GM23338 (cell line): ENCODE measurements at regions not wholly inside any gene's neighbourhood (a gene's known extent, or its start where the extent isn't known, plus 50 kb on each side); places are given as distances from the start of the nearest gene placed in this dataset.

Source experiments
- CREB1 ChIP-seq: fragments of 250-450 bp; sonication (Bioruptor Pico); IDR thresholded peaks from 2 replicates; pipeline ENCODE4 v1.5.0; 2020; ENCODE audit warnings: low read depth, mild to moderate bottlenecking, moderate library complexity
- ETS1 ChIP-seq: IDR thresholded peaks from 2 replicates; pipeline ENCODE4 v1.6.1; 2016; ENCODE audit warnings: antibody characterized with exemption
- EZH2 ChIP-seq: fragments of 200-600 bp; sonication (generic); IDR thresholded peaks from one replicate; pipeline ENCODE4 v1.8.0; 2017; ENCODE audit warnings: antibody characterized with exemption, mild to moderate bottlenecking, low read depth; ENCODE audit not compliant: unreplicated experiment
- EZH2phosphoT487 ChIP-seq: fragments of 200-600 bp; sonication (generic); IDR thresholded peaks from one replicate; pipeline ENCODE4 v1.8.1; 2018; ENCODE audit warnings: antibody characterized with exemption; ENCODE audit not compliant: unreplicated experiment
- JUNB ChIP-seq: IDR thresholded peaks from one replicate; pipeline ENCODE4 v1.6.1; 2016; ENCODE audit warnings: antibody characterized with exemption; ENCODE audit not compliant: unreplicated experiment
- NANOG ChIP-seq: IDR thresholded peaks from 2 replicates; pipeline ENCODE4 v1.6.1; 2016; ENCODE audit warnings: antibody characterized with exemption, borderline replicate concordance
- POLR2AphosphoS5 ChIP-seq: IDR thresholded peaks from 2 replicates; pipeline ENCODE4 v1.6.1; 2016; ENCODE audit warnings: antibody characterized with exemption, low read depth
- STAT1 ChIP-seq: IDR thresholded peaks from one replicate; pipeline ENCODE4 v1.6.1; 2016; ENCODE audit warnings: antibody characterized with exemption; ENCODE audit not compliant: unreplicated experiment
- ZNF114 ChIP-seq: fragments of 250-450 bp; sonication (Bioruptor Pico); IDR thresholded peaks from 2 replicates; pipeline ENCODE4 v1.5.0; 2020; ENCODE audit warnings: mild to moderate bottlenecking, moderate library complexity
- ZNF331 ChIP-seq: fragments of 250-450 bp; sonication (Bioruptor Pico); IDR thresholded peaks from 2 replicates; pipeline ENCODE4 v1.5.0; 2020; ENCODE audit warnings: low read depth, mild to moderate bottlenecking, moderate library complexity
- ZNF462 ChIP-seq: fragments of 250-450 bp; sonication (Bioruptor Pico); IDR thresholded peaks from 2 replicates; pipeline ENCODE4 v1.5.0; 2020; ENCODE audit warnings: mild to moderate bottlenecking, moderate library complexity
- TF ChIP-seq, protein P1 (sequence below), 2 experiments: fragments of 200-600 bp in 1 of 2; sonication (generic) in 1 of 2; conservative IDR thresholded peaks; 2 replicates each; pipeline versions ENCODE4 v1.5.1 to v1.6.1; 2016 to 2017; ENCODE audit warnings: antibody characterized with exemption in 2 of 2, low read depth in 2 of 2, mild to moderate bottlenecking in 2 of 2, moderate library complexity in 1 of 2
- TF ChIP-seq, protein P2 (sequence below): IDR thresholded peaks from one replicate; pipeline ENCODE4 v1.6.1; 2018; ENCODE audit warnings: antibody characterized with exemption; ENCODE audit not compliant: unreplicated experiment

GRCh38 chr1:83103341-83103740, 895.6 kb downstream of the TTLL7 start:
- TF ChIP-seq, protein P1, sequence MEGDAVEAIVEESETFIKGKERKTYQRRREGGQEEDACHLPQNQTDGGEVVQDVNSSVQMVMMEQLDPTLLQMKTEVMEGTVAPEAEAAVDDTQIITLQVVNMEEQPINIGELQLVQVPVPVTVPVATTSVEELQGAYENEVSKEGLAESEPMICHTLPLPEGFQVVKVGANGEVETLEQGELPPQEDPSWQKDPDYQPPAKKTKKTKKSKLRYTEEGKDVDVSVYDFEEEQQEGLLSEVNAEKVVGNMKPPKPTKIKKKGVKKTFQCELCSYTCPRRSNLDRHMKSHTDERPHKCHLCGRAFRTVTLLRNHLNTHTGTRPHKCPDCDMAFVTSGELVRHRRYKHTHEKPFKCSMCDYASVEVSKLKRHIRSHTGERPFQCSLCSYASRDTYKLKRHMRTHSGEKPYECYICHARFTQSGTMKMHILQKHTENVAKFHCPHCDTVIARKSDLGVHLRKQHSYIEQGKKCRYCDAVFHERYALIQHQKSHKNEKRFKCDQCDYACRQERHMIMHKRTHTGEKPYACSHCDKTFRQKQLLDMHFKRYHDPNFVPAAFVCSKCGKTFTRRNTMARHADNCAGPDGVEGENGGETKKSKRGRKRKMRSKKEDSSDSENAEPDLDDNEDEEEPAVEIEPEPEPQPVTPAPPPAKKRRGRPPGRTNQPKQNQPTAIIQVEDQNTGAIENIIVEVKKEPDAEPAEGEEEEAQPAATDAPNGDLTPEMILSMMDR (conservative IDR thresholded peaks at IDR 0.05; ENCODE audit: low read depth in 2 of 2), result no peak
- TF ChIP-seq JUNB (no peak), EZH2 (no peak), EZH2phosphoT487 (no peak), ZNF114 (CRISPR knock-in tag) (no peak), POLR2AphosphoS5 (no peak), ETS1 (no peak), STAT1 (no peak), NANOG (no peak), CREB1 (CRISPR knock-in tag) (no peak), ZNF331 (CRISPR knock-in tag) (no peak), ZNF462 (CRISPR knock-in tag) (no peak)
- TF ChIP-seq, protein P2, sequence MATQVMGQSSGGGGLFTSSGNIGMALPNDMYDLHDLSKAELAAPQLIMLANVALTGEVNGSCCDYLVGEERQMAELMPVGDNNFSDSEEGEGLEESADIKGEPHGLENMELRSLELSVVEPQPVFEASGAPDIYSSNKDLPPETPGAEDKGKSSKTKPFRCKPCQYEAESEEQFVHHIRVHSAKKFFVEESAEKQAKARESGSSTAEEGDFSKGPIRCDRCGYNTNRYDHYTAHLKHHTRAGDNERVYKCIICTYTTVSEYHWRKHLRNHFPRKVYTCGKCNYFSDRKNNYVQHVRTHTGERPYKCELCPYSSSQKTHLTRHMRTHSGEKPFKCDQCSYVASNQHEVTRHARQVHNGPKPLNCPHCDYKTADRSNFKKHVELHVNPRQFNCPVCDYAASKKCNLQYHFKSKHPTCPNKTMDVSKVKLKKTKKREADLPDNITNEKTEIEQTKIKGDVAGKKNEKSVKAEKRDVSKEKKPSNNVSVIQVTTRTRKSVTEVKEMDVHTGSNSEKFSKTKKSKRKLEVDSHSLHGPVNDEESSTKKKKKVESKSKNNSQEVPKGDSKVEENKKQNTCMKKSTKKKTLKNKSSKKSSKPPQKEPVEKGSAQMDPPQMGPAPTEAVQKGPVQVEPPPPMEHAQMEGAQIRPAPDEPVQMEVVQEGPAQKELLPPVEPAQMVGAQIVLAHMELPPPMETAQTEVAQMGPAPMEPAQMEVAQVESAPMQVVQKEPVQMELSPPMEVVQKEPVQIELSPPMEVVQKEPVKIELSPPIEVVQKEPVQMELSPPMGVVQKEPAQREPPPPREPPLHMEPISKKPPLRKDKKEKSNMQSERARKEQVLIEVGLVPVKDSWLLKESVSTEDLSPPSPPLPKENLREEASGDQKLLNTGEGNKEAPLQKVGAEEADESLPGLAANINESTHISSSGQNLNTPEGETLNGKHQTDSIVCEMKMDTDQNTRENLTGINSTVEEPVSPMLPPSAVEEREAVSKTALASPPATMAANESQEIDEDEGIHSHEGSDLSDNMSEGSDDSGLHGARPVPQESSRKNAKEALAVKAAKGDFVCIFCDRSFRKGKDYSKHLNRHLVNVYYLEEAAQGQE, result no peak
